ENCODE measurements at regions not wholly inside any gene's neighbourhood (a gene's known extent, or its start where the extent isn't known, plus 50 kb on each side); places are given as distances from the start of the nearest gene placed in this dataset.

- TF ChIP-seq E2F6 (IDR thresholded peaks at IDR 0.05; ENCODE audit: borderline replicate concordance, low read depth) (no peak), USF2 (IDR thresholded peaks at IDR 0.05) (no peak), POLR2A (IDR thresholded peaks at IDR 0.05; ENCODE audit: low read length) (no peak), CTCF (IDR thresholded peaks at IDR 0.05) (no peak), TFCP2L1 (CRISPR knock-in tag; IDR thresholded peaks at IDR 0.05) (no peak), RCOR1 (IDR thresholded peaks at IDR 0.05; ENCODE audit: low read depth, low read length) (no peak), FOSL2 (IDR thresholded peaks at IDR 0.05) (no peak), FOSL2 (CRISPR knock-in tag; IDR thresholded peaks at IDR 0.05) (no peak), MAX (IDR thresholded peaks at IDR 0.05) (no peak), MAZ (IDR thresholded peaks at IDR 0.05; ENCODE audit: borderline replicate concordance, low read depth, low read length) (no peak), CEBPB (IDR thresholded peaks at IDR 0.05) (no peak), ZFP36 (IDR thresholded peaks at IDR 0.05; ENCODE audit: borderline replicate concordance, partially characterized antibody) (no peak)
These were observed 89.2 kb downstream of the LYZL1 start for GRCh38 chr10:29378106-29378505.

Measured in A549 (cell line).